Ovary (tissue), 7 donors: ENCODE measurements at regions not wholly inside any gene's neighbourhood (a gene's known extent, or its start where the extent isn't known, plus 50 kb on each side); places are given as distances from the start of the nearest gene placed in this dataset.

Experiments used
- DNase-seq, 5 donors: peaks; one replicate each; pipeline ENCODE4 v3.0.0-alpha.2; 2019 to 2020
- H3K27ac ChIP-seq, 2 donors: fragments of 200-600 bp; one replicate each; pipeline versions ENCODE4 v1.5.1 to v1.8.0; 2019 to 2022
- H3K27me3 ChIP-seq: fragments of 200-600 bp; one replicate; pipeline ENCODE4 v1.8.0; 2022
- H3K36me3 ChIP-seq: fragments of 200-600 bp; sonication (generic); one replicate; pipeline ENCODE4 v1.5.1; 2019
- H3K4me1 ChIP-seq: one replicate; pipeline ENCODE4 v1.8.1; 2013; ENCODE audit warnings: mild to moderate bottlenecking, moderate library complexity; ENCODE audit not compliant: insufficient read depth
- H3K4me3 ChIP-seq: fragments of 200-600 bp; sonication (generic); one replicate; pipeline ENCODE4 v1.5.1; 2017
- H3K9me3 ChIP-seq, 2 donors: fragments of 200-600 bp in 1 of 2; sonication (generic) in 1 of 2; one replicate each; pipeline versions ENCODE4 v1.5.1 to v1.8.1; 2013 to 2019; ENCODE audit warnings: mild to moderate bottlenecking in 1 of 2, moderate library complexity in 1 of 2
- CTCF ChIP-seq, 3 donors: fragments of 450-650 bp in 2 of 3; fragments of 200-600 bp in 1 of 3; IDR thresholded peaks; one replicate each; pipeline versions ENCODE4 v1.5.1 to v1.8.0; 2016 to 2022; ENCODE audit warnings: antibody characterized with exemption in 3 of 3, mild to moderate bottlenecking in 1 of 3
- EP300 ChIP-seq: sonication (generic); formaldehyde crosslinking; IDR thresholded peaks from one replicate; pipeline ENCODE4 v1.6.1; 2017; ENCODE audit warnings: antibody characterized with exemption
- POLR2A ChIP-seq: fragments of 450-650 bp; IDR thresholded peaks from one replicate; pipeline ENCODE4 v1.6.1; 2017; ENCODE audit warnings: antibody characterized with exemption, mild to moderate bottlenecking, moderate library complexity
- WGBS, 3 donors: extraction: QIAGEN DNeasy Blood & Tissue Kit in 1 of 3; methylation state at CpG; one replicate each; pipeline versions ENCODE4 v1.1.5 to v1.1.7; 2013 to 2017; 5-methylcytosine and 5-hydroxymethylcytosine counted together
- intact Hi-C, 4 donors: fragments of 100-400 bp; cut with DNase I; formaldehyde crosslinking; loops; one replicate each; pipeline versions ENCODE4 v1.11.0 to v1.15.1; 2022 to 2023
- donor health status: DM: no; HTN: no; CAD: no; lungs with moderate emphysema.
- donor health status: DM: no; HTN: no; CAD: no.
- donor health status: Bipolar disorder and iron deficiency.
- donor health status: DM: no; HTN: no; CAD: no.
- donor health status: DM: yes; HTN: yes; CAD: no.

GRCh38 chr5:5981562-5981961, 396.8 kb downstream of the MED10 start:
- intact Hi-C loops: no loop called here
- Histone ChIP-seq H3K9me3 (no peaks in the 10 kb centered on the region), H3K36me3 (no peaks in the 10 kb centered on the region), H3K4me3 (no peak overlapping the region), H3K27ac (no peak overlapping the region), H3K27me3 (no peaks in the 10 kb centered on the region), H3K4me1 (peaks cover 11% of the 10 kb centered on the region)
- 52 to 69% (median 56%) methylated on average over 2 of the region's 2 CpGs for WGBS, 3 donors
- no peak for DNase-seq
- TF ChIP-seq CTCF (IDR thresholded peaks at IDR 0.05): no peak

GRCh38 chr5:5980538-5980895, 397.8 kb downstream of the MED10 start:
- intact Hi-C loops: no loop called here
- Histone ChIP-seq H3K27me3 (no peaks in the 10 kb centered on the region), H3K9me3 (no peaks in the 10 kb centered on the region), H3K4me3 (no peak overlapping the region), H3K27ac (no peak overlapping the region), H3K36me3 (no peaks in the 10 kb centered on the region), H3K4me1 (peaks cover 11% of the 10 kb centered on the region)
- DNase-seq: no peak
- 59 to 75% (median 64%) methylated on average over 4 of the region's 4 CpGs for WGBS, 3 donors
- TF ChIP-seq EP300: no peak
- no peak for TF ChIP-seq POLR2A
- TF ChIP-seq CTCF (IDR thresholded peaks at IDR 0.05): no peak

GRCh38 chr5:5979761-5980537, 398.4 kb downstream of the MED10 start:
- DNase-seq: no peak
- intact Hi-C loops: no loop called here
- Histone ChIP-seq H3K27me3 (no peaks in the 10 kb centered on the region), H3K36me3 (no peaks in the 10 kb centered on the region), H3K27ac (no peak overlapping the region), H3K4me3 (no peak overlapping the region), H3K4me1 (peaks cover 11% of the 10 kb centered on the region), H3K9me3 (no peaks in the 10 kb centered on the region)
- no peak for TF ChIP-seq CTCF (IDR thresholded peaks at IDR 0.05)
- TF ChIP-seq POLR2A: no peak
- no peak for TF ChIP-seq EP300
- WGBS, 3 donors: 10 to 18% (median 13%) methylated on average over 6 of the region's 6 CpGs

GRCh38 chr5:5979377-5979760, 399.0 kb downstream of the MED10 start:
- WGBS, 3 donors: 42 to 49% (median 44%) methylated on average over 3 of the region's 3 CpGs
- intact Hi-C loops: no loop called here
- Histone ChIP-seq H3K36me3 (no peaks in the 10 kb centered on the region), H3K27ac (no peak overlapping the region), H3K27me3 (no peaks in the 10 kb centered on the region), H3K4me1 (peaks cover 11% of the 10 kb centered on the region), H3K9me3 (no peaks in the 10 kb centered on the region), H3K4me3 (no peak overlapping the region)
- TF ChIP-seq POLR2A: no peak
- TF ChIP-seq CTCF (IDR thresholded peaks at IDR 0.05): no peak
- TF ChIP-seq EP300: no peak
- peak in 1 of 5 donors; percentile 32 for DNase-seq
